HUES64 (cell line): ENCODE measurements at regions not wholly inside any gene's neighbourhood (a gene's known extent, or its start where the extent isn't known, plus 50 kb on each side); places are given as distances from the start of the nearest gene placed in this dataset.

ENCODE experiments used
- H3K27ac ChIP-seq: 2 replicates; pipeline ENCODE4 v1.7.0; 2013; ENCODE audit warnings: low read depth, low read length, inconsistent platforms
- H3K27me3 ChIP-seq: 2 replicates; pipeline ENCODE4 v1.6.1; 2013; ENCODE audit warnings: mild to moderate bottlenecking, low read length; ENCODE audit not compliant: insufficient read depth
- H3K36me3 ChIP-seq: 2 replicates; pipeline ENCODE4 v1.6.1; 2013; ENCODE audit warnings: mild to moderate bottlenecking, low read length; ENCODE audit not compliant: insufficient read depth
- H3K4me1 ChIP-seq: 2 replicates; pipeline ENCODE4 v1.6.1; 2013; ENCODE audit warnings: mild to moderate bottlenecking, low read length, moderate library complexity; ENCODE audit not compliant: insufficient read depth
- H3K4me3 ChIP-seq: 2 replicates; pipeline ENCODE4 v1.5.1; 2013; ENCODE audit warnings: mild to moderate bottlenecking, low read length, moderate library complexity
- H3K9ac ChIP-seq: 2 replicates; pipeline ENCODE4 v1.6.1; 2013; ENCODE audit warnings: mild to moderate bottlenecking, low read depth, low read length
- H3K9me3 ChIP-seq: 2 replicates; pipeline ENCODE4 v1.6.1; 2013; ENCODE audit warnings: low read depth, low read length; ENCODE audit not compliant: insufficient read depth
- WGBS: fragments of 150-250, 120-280 bp; methylation state at CpG from one replicate; pipeline ENCODE4 v1.1.7; 2013; ENCODE audit warnings: missing lambda C conversion rate; 5-methylcytosine and 5-hydroxymethylcytosine counted together

DNA sequence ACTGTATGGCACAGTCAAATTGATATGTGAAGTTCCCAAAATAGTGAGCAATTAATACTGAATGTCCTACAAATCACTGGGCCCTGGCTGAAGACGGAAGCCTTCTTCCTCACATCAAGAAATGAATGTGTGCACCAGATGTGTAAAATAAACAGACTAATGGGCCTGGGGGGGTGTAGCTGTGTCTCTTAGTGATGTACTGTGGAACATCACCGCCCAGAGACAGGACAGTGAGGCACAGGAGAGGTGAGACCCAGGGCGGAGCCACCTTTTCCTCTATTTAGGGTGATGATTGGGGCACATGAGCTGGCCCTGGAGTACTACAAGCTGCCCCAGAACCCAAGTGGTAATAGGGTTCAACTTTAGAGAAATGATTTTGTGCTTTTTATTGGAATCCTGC lies 368.5 kb upstream of the ARID1B start:
- no peaks in the 10 kb centered on the region for H3K4me1 ChIP-seq

DNA sequence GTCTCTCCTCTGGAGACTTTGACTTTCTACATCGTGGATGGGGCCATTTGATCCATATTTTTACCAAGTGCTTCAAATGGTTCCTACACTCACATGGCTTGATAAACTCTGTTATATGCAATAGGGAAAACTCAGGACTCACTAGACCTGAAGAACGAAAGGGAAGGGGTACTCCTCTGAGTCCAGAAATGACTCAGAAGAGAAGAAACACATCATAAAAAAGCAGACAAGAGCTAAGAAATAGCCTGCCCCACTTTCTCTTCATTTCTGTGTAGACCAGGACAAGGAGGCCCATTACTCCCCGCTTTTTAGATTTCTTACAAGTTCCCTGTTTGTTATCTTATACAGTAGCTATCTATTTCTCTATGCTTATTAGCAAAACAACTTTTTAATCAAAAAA lies 369.8 kb upstream of the ARID1B start:
- H3K27ac ChIP-seq = no peak overlapping the region
- H3K9ac ChIP-seq = no peak overlapping the region
- no peaks in the 10 kb centered on the region for H3K27me3 ChIP-seq
- WGBS = 93% methylated on average over 3 of the region's 3 CpGs
- no peak overlapping the region for H3K4me3 ChIP-seq
- H3K36me3 ChIP-seq = no peaks in the 10 kb centered on the region
- no peaks in the 10 kb centered on the region for H3K4me1 ChIP-seq
- H3K9me3 ChIP-seq = no peaks in the 10 kb centered on the region

More for the DNA sequence above, 368.5 kb upstream of the ARID1B start:
- 94% methylated on average over 2 of the region's 3 CpGs for WGBS
- H3K4me3 ChIP-seq = no peak overlapping the region
- no peaks in the 10 kb centered on the region for H3K36me3 ChIP-seq
- no peaks in the 10 kb centered on the region for H3K27me3 ChIP-seq
- H3K9ac ChIP-seq = no peak overlapping the region
- H3K9me3 ChIP-seq = no peaks in the 10 kb centered on the region
- H3K27ac ChIP-seq = no peak overlapping the region

DNA sequence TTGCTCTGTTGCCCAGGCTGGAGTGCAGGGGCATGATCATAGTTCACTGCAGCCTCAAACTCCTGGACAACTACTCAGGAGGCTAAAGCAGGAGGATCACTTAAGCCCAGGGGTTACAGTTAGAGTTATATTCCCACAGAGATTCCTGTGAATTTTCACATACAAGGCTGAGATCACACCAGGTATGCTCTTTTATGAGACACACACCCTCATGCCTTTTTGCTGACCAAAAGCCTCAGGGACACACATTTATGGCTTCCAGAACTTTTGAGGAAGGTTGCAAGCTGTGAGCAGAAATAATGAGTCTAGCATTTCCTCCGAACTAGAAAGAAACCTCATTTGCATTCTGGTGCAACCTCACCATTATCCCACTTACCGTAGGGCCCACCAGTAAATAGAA lies 370.5 kb upstream of the ARID1B start:
- 100% methylated on average over 1 of the region's 2 CpGs for WGBS
- Histone ChIP-seq H3K27ac (no peak overlapping the region), H3K9me3 (no peaks in the 10 kb centered on the region), H3K4me1 (no peaks in the 10 kb centered on the region), H3K36me3 (no peaks in the 10 kb centered on the region), H3K4me3 (no peak overlapping the region), H3K9ac (no peak overlapping the region), H3K27me3 (no peaks in the 10 kb centered on the region)

DNA sequence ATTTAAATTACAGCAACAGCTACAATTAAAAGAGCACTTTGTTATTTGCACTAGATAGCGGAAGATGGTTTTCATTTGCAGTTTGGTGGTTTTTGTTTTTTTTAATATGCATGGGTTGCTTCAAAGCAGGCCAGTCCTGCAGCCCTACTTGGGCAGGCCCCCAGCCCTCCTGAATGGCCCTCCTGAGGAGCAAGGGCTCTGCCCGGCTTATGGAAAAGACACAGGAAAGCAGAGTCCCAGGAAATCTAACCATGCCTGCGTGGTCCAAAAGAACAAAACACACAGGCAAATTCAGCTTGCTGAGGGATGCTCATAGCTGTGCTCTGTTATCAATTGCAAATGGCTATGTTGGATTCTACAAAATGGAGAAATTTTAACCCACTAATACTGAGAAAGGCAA lies 371.1 kb upstream of the ARID1B start:
- Histone ChIP-seq H3K4me3 (no peak overlapping the region), H3K27ac (no peak overlapping the region), H3K36me3 (no peaks in the 10 kb centered on the region), H3K27me3 (no peaks in the 10 kb centered on the region), H3K4me1 (no peaks in the 10 kb centered on the region), H3K9me3 (no peaks in the 10 kb centered on the region), H3K9ac (no peak overlapping the region)
- WGBS = 82% methylated on average over 3 of the region's 3 CpGs

DNA sequence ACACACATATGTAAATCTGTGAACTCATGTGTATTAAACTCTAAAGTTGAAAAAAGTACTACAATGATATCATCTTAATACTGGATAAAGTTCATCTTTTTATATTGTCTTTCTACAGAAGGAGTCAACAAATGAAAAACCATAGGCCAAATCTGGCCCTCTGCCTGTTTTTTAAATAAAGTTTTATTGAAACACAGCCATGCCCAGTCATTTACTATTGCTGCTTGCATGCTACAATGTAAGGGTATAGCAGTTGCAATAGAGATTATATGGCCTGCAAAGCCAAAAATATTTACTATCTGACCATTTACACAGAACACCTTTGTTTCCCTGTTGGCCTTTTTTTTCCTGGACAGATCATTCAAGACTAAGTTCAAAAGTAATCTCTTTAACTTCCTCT lies 374.6 kb upstream of the ARID1B start:
- no peaks in the 10 kb centered on the region for H3K9me3 ChIP-seq

DNA sequence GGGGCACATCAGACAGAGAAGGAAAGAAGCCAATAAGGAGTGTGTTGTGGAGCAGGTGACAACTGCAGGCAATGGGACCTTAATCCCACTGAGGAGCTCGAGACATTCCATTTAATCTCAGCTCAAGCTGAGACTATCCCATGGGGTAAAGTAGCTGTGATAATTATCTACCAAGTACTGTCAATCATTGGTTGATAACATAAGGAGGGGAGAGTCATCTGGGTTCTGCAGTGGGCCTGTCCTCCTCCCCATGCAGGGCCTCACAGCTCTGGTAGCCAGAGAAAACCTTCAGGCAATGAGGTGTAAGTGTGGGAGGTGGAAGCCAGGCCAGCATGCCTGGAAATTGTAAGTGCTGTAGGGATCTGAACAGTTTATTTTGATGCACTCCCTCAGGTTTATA lies 375.0 kb upstream of the ARID1B start:
- no peaks in the 10 kb centered on the region for H3K9me3 ChIP-seq
- H3K27ac ChIP-seq = no peak overlapping the region
- WGBS = 100% methylated on average over 1 of the region's 1 CpG
- no peak overlapping the region for H3K9ac ChIP-seq
- H3K36me3 ChIP-seq = no peaks in the 10 kb centered on the region
- H3K27me3 ChIP-seq = no peaks in the 10 kb centered on the region
- H3K4me3 ChIP-seq = no peak overlapping the region
- no peaks in the 10 kb centered on the region for H3K4me1 ChIP-seq

More for the DNA sequence above, 374.6 kb upstream of the ARID1B start:
- no peak overlapping the region for H3K27ac ChIP-seq
- no peak overlapping the region for H3K9ac ChIP-seq
- H3K4me3 ChIP-seq = no peak overlapping the region
- H3K4me1 ChIP-seq = no peaks in the 10 kb centered on the region
- H3K36me3 ChIP-seq = no peaks in the 10 kb centered on the region
- no peaks in the 10 kb centered on the region for H3K27me3 ChIP-seq

DNA sequence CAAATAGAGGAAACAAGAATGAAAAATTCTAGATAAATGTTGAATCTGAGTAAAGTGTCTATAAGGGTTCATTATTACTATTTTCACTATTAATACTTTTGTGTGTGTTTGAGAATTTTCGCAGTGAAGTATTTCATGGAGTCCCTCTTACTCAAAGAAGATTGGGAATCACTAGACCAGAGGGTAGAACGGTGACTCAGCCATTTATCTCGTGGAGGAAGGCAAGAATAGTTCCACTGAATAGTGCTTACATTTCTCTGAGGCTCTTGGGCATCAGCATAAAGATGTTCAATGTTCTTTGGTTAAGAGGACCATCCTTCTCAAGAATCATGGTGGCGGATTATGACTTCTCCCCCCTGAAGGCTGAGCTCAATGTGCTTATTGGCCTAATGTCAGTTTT lies 376.7 kb upstream of the ARID1B start:
- WGBS = 89% methylated on average over 4 of the region's 4 CpGs
- Histone ChIP-seq H3K36me3 (no peaks in the 10 kb centered on the region), H3K9me3 (no peaks in the 10 kb centered on the region), H3K9ac (no peak overlapping the region), H3K27ac (no peak overlapping the region), H3K27me3 (no peaks in the 10 kb centered on the region), H3K4me3 (no peak overlapping the region), H3K4me1 (peaks cover 4% of the 10 kb centered on the region; the same call in 1 of the 2 replicates)

DNA sequence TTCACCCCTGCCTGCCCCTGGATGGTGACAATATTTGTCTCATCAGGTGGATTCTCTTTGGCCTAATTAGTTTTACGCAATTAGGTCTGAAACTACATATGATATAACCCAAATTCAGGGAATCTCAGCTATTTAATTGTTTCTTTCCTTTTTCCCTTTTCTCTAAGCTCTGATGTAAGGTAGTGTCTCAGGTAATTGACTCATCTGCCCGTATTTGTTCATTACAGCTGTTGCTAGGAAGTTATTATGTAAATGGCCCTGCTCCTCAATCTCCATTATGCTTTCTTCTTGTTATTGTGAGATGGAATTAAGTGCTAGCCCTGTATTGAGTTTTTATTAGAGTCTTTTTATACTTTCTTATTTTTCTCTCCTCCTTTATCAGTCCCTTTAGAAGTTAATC lies 378.2 kb upstream of the ARID1B start:
- Histone ChIP-seq H3K27ac (no peak overlapping the region), H3K4me1 (peaks cover 4% of the 10 kb centered on the region; the same call in 1 of the 2 replicates), H3K36me3 (no peaks in the 10 kb centered on the region), H3K27me3 (no peaks in the 10 kb centered on the region), H3K9ac (no peak overlapping the region), H3K9me3 (no peaks in the 10 kb centered on the region), H3K4me3 (no peak overlapping the region)
- WGBS = 94% methylated on average over 2 of the region's 2 CpGs

DNA sequence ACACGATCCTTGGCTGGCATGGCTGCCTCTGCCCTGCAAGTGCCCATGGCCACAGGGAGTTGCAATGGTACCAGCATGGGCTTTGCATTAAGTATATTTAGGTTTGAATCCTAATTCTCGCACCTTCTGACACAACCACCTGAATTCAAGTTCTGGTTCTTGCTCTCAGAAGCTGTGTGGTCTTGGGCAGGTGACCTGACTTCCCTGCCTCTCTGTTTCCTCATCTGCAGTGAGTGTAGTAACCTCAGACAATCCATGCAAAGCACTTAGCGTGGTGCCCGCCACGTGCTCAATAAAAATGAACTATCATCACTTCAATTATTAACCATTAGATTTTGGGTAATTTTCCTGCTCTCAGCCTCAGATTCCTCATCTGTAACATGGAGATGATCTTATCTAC lies 378.8 kb upstream of the ARID1B start:
- no peaks in the 10 kb centered on the region for H3K36me3 ChIP-seq
- H3K4me1 ChIP-seq = peaks cover 4% of the 10 kb centered on the region; the same call in 1 of the 2 replicates
- no peak overlapping the region for H3K9ac ChIP-seq
- WGBS = 93% methylated on average over 5 of the region's 5 CpGs
- no peak overlapping the region for H3K27ac ChIP-seq
- no peak overlapping the region for H3K4me3 ChIP-seq
- no peaks in the 10 kb centered on the region for H3K9me3 ChIP-seq
- H3K27me3 ChIP-seq = no peaks in the 10 kb centered on the region

DNA sequence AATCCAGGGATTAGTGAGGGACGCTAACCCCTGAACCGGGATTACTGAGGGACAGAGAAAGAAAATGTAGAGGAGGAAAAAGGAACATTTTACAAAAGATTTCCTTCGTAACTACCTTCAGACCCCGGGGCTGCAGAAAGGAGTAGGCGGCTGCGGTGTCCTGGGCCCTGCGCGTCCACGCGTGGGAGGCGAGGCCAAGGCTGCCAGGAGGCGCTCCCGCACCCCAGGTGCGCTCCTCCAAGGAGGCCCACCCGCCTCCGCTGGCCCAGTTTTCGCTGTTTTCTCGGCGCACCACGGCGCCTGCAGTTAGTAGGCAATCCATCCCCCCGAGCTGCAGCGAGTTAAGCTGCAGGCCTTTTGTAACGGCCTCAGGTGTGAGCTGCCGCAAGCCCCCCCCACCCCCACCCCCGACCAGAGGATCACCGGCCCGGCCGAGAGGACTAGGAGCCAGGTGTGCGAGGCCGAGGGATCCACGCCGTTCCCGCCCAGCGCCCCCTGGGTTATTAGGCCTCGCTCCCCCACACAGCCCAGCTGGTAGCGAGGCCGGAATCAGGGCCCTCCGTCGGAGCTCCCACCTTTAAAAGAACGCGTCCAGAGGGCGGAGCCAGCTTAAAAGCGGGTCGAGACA lies 380.3 kb upstream of the ARID1B start:
- Histone ChIP-seq H3K4me3 (no peak overlapping the region; the same call in 1 of the 2 replicates), H3K9ac (no peak overlapping the region), H3K36me3 (no peaks in the 10 kb centered on the region), H3K4me1 (peaks cover 4% of the 10 kb centered on the region; the same call in 1 of the 2 replicates), H3K27me3 (no peaks in the 10 kb centered on the region), H3K27ac (no peak overlapping the region), H3K9me3 (no peaks in the 10 kb centered on the region)
- WGBS = 91% methylated on average over 44 of the region's 45 CpGs

DNA sequence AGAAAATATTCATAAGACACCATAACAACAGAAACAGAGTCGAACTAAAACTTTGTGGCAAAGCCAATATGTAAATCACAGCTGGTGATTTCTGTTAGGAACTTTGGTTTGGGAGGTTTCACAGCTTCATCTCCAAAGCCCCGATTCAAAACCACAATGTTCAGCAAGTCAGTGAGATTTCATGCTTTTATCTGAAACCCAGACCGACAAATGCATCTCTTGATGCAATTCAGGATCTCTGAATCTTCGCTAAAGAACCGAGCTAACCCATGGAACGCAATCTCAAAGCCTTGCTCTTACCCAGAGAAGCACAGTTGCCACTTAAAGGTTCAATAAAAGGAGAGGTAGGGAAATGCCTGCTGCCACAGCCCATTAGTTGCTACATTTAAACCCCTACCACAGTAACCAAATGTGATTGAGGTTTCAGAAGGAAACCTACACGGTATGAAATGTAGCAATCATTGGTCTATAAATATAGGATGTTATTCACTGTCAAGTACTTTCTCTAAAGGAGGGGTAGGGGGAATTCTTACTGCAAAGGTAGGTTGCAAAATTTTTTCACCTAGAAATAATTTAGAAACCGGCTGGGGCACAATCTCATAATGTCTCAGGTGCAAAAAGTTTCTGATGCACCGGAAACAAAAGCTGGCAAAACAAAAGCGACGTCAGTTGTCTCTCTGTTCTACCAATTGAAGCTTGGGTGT lies 381.0 kb upstream of the ARID1B start:
- H3K9me3 ChIP-seq = no peaks in the 10 kb centered on the region
- H3K36me3 ChIP-seq = no peaks in the 10 kb centered on the region
- no peak overlapping the region for H3K9ac ChIP-seq
- WGBS = 94% methylated on average over 11 of the region's 11 CpGs
- H3K27me3 ChIP-seq = no peaks in the 10 kb centered on the region
- H3K4me1 ChIP-seq = peaks cover 4% of the 10 kb centered on the region; the same call in 1 of the 2 replicates
- no peak overlapping the region for H3K27ac ChIP-seq
- no peak overlapping the region; the same call in 1 of the 2 replicates for H3K4me3 ChIP-seq
